MM.1S (cell line): ENCODE measurements at regions not wholly inside any gene's neighbourhood (a gene's known extent, or its start where the extent isn't known, plus 50 kb on each side); places are given as distances from the start of the nearest gene placed in this dataset.

Source experiments
- DNase-seq: peaks from one replicate; pipeline ENCODE4 v3.0.0-alpha.2; 2015
- H2AFZ ChIP-seq: fragments of 300-600 bp; sonication (generic); 2 replicates; pipeline ENCODE4 v1.6.0; 2016; ENCODE audit warnings: antibody characterized with exemption, low read length
- H3F3A ChIP-seq: fragments of 300-600 bp; sonication (generic); 2 replicates; pipeline ENCODE4 v1.6.1; 2016; ENCODE audit warnings: mild to moderate bottlenecking, antibody characterized with exemption, low read length, moderate library complexity, mixed read lengths; ENCODE audit not compliant: insufficient read depth
- H3K27ac ChIP-seq: fragments of 300-600 bp; sonication (generic); 2 replicates; pipeline ENCODE4 v1.5.1; 2016; ENCODE audit warnings: mild to moderate bottlenecking, low read length
- H3K27me3 ChIP-seq: fragments of 300-600 bp; sonication (generic); replicated peaks from 2 replicates; pipeline ENCODE4 v1.6.0; 2016; ENCODE audit warnings: low read length; ENCODE audit not compliant: insufficient read depth
- H3K36me3 ChIP-seq: fragments of 300-600 bp; sonication (generic); replicated peaks from 2 replicates; pipeline ENCODE4 v1.6.1; 2016; ENCODE audit warnings: mild to moderate bottlenecking, low read length, mixed read lengths; ENCODE audit not compliant: insufficient read depth
- H3K4me1 ChIP-seq: fragments of 300-600 bp; sonication (generic); 2 replicates; pipeline ENCODE4 v1.6.1; 2016; ENCODE audit warnings: low read length, mixed read lengths
- H3K4me2 ChIP-seq: fragments of 300-600 bp; sonication (generic); 2 replicates; pipeline ENCODE4 v1.6.0; 2016; ENCODE audit warnings: low read depth, low read length
- H3K4me3 ChIP-seq: fragments of 300-600 bp; sonication (generic); 2 replicates; pipeline ENCODE4 v1.5.1; 2016; ENCODE audit warnings: low read length, mixed read lengths
- H3K79me2 ChIP-seq: fragments of 300-600 bp; sonication (generic); 2 replicates; pipeline ENCODE4 v1.6.1; 2016; ENCODE audit warnings: mixed run types, low read length, mixed read lengths
- H3K9ac ChIP-seq: fragments of 300-600 bp; sonication (generic); 2 replicates; pipeline ENCODE4 v1.6.1; 2016; ENCODE audit warnings: low read length, mixed read lengths
- H3K9me2 ChIP-seq: fragments of 300-600 bp; sonication (generic); replicated peaks from 2 replicates; pipeline ENCODE4 v1.6.1; 2016; ENCODE audit warnings: mild to moderate bottlenecking, low read length, mixed read lengths; ENCODE audit not compliant: insufficient read depth
- H3K9me3 ChIP-seq: fragments of 300-600 bp; sonication (generic); replicated peaks from 2 replicates; pipeline ENCODE4 v1.6.1; 2016; ENCODE audit warnings: mild to moderate bottlenecking, low read length, mixed read lengths; ENCODE audit not compliant: insufficient read depth
- H4K20me1 ChIP-seq: fragments of 300-600 bp; sonication (generic); 2 replicates; pipeline ENCODE4 v1.6.1; 2016; ENCODE audit warnings: mild to moderate bottlenecking, low read length, moderate library complexity, mixed read lengths; ENCODE audit not compliant: insufficient read depth
- EZH2 ChIP-seq: fragments of 300-600 bp; sonication (generic); optimal IDR thresholded peaks from 2 replicates; pipeline ENCODE3; 2017; ENCODE audit warnings: low read depth, mild to moderate bottlenecking, antibody characterized with exemption, low read length, mixed read lengths
- EZH2phosphoT487 ChIP-seq: fragments of 300-600 bp; sonication (generic); IDR thresholded peaks from 2 replicates; pipeline ENCODE4 v1.6.1; 2018; ENCODE audit warnings: antibody characterized with exemption, low read length
- TF ChIP-seq, protein P1 (sequence below): fragments of 300-600 bp; sonication (generic); IDR thresholded peaks from 2 replicates; pipeline ENCODE4 v1.5.1; 2016; ENCODE audit warnings: antibody characterized with exemption, low read length, mixed read lengths

DNA sequence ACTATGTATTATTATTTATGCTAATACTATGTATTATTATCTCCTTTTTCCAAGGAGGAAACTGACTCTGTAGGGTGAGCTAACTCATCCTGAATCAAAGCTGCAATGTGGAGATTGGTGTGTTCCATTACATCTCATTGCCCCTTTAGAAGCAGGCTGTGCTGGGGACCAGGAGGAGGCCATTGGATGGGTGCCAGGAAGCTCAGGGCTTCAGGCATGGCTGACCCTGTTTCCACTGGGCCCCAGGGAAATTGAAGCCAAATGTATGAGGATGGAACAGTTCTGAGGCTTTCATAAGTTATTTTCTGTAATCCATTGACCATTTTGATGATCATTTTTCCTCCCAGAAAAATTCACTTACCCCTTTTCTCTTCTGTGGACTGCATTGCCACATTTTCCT, 418.8 kb upstream of the ZFP42 start:
- Histone ChIP-seq H3K4me2 (no peak overlapping the region), H3K9me2 (no peaks in the 10 kb centered on the region), H3K27me3 (no peaks in the 10 kb centered on the region), H3K36me3 (no peaks in the 10 kb centered on the region), H4K20me1 (no peaks in the 10 kb centered on the region), H3K27ac (no peak overlapping the region), H2AFZ (no peak overlapping the region), H3K79me2 (no peaks in the 10 kb centered on the region), H3F3A (no peaks in the 10 kb centered on the region), H3K9ac (no peak overlapping the region), H3K4me3 (no peak overlapping the region), H3K9me3 (no peaks in the 10 kb centered on the region), H3K4me1 (no peaks in the 10 kb centered on the region)
- no peak for DNase-seq
- no peak for TF ChIP-seq EZH2

GRCh38 chr4:187577941-187578480, 417.6 kb upstream of the ZFP42 start:
- no peaks in the 10 kb centered on the region for H3K36me3 ChIP-seq
- H3K79me2 ChIP-seq, result no peaks in the 10 kb centered on the region
- H2AFZ ChIP-seq, result no peak overlapping the region
- TF ChIP-seq EZH2 (no peak), EZH2phosphoT487 (no peak)
- TF ChIP-seq, protein P1, sequence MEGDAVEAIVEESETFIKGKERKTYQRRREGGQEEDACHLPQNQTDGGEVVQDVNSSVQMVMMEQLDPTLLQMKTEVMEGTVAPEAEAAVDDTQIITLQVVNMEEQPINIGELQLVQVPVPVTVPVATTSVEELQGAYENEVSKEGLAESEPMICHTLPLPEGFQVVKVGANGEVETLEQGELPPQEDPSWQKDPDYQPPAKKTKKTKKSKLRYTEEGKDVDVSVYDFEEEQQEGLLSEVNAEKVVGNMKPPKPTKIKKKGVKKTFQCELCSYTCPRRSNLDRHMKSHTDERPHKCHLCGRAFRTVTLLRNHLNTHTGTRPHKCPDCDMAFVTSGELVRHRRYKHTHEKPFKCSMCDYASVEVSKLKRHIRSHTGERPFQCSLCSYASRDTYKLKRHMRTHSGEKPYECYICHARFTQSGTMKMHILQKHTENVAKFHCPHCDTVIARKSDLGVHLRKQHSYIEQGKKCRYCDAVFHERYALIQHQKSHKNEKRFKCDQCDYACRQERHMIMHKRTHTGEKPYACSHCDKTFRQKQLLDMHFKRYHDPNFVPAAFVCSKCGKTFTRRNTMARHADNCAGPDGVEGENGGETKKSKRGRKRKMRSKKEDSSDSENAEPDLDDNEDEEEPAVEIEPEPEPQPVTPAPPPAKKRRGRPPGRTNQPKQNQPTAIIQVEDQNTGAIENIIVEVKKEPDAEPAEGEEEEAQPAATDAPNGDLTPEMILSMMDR, result no peak
- H3F3A ChIP-seq, result no peaks in the 10 kb centered on the region
- no peaks in the 10 kb centered on the region for H3K9me2 ChIP-seq
- H3K9me3 ChIP-seq, result no peaks in the 10 kb centered on the region
- H3K4me2 ChIP-seq, result no peak overlapping the region
- no peak overlapping the region for H3K27ac ChIP-seq
- H3K4me1 ChIP-seq, result no peaks in the 10 kb centered on the region
- no peaks in the 10 kb centered on the region for H3K27me3 ChIP-seq
- H3K9ac ChIP-seq, result no peak overlapping the region
- no peaks in the 10 kb centered on the region for H4K20me1 ChIP-seq
- no peak overlapping the region for H3K4me3 ChIP-seq
- DNase-seq, result no peak

GRCh38 chr4:187586892-187587291, 408.7 kb upstream of the ZFP42 start:
- H3K4me3 ChIP-seq, result no peak overlapping the region
- H3K27me3 ChIP-seq, result no peaks in the 10 kb centered on the region
- no peak for TF ChIP-seq EZH2phosphoT487
- TF ChIP-seq, protein P1, result no peak
- TF ChIP-seq EZH2, result no peak
- H3K27ac ChIP-seq, result no peak overlapping the region
- no peak for DNase-seq
- H2AFZ ChIP-seq, result no peak overlapping the region
- no peaks in the 10 kb centered on the region for H3K79me2 ChIP-seq
- no peak overlapping the region for H3K9ac ChIP-seq
- no peaks in the 10 kb centered on the region for H3K9me2 ChIP-seq
- H4K20me1 ChIP-seq, result no peaks in the 10 kb centered on the region
- H3K36me3 ChIP-seq, result no peaks in the 10 kb centered on the region
- H3F3A ChIP-seq, result no peaks in the 10 kb centered on the region
- H3K4me2 ChIP-seq, result no peak overlapping the region
- H3K9me3 ChIP-seq, result no peaks in the 10 kb centered on the region
- no peaks in the 10 kb centered on the region for H3K4me1 ChIP-seq

DNA sequence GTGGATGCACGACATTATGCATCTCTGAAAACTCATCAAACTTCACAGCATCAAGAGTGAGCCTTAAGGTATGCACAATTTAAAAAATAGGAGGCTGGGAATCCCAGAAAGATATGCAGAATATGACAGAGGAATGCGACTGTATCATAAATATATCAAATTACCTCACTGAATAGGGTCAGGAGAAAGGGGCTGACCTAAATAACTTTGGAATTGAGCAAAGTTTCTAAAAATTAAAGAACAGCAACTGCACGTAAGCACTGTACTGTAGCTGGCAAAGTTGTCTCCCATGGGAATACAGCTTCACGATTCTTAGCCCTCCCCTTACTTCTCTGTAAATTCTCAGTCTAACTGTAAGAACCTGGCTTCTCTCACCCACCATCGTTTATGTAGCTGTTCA, 397.4 kb upstream of the ZFP42 start:
- Histone ChIP-seq H3K79me2 (no peaks in the 10 kb centered on the region), H3F3A (no peaks in the 10 kb centered on the region), H3K9me3 (no peaks in the 10 kb centered on the region), H2AFZ (no peak overlapping the region), H3K4me1 (no peaks in the 10 kb centered on the region), H3K9me2 (no peaks in the 10 kb centered on the region), H4K20me1 (no peaks in the 10 kb centered on the region), H3K4me2 (no peak overlapping the region), H3K36me3 (no peaks in the 10 kb centered on the region), H3K27ac (no peak overlapping the region), H3K9ac (no peak overlapping the region), H3K4me3 (no peak overlapping the region), H3K27me3 (no peaks in the 10 kb centered on the region)
- DNase-seq, result no peak
- no peak for TF ChIP-seq EZH2
